HG03025 (cell line): ENCODE measurements at regions not wholly inside any gene's neighbourhood (a gene's known extent, or its start where the extent isn't known, plus 50 kb on each side); places are given as distances from the start of the nearest gene placed in this dataset.

Source experiments
- ATAC-seq: cut with Tn5 transposase; IDR thresholded peaks from one replicate; pipeline ENCODE4 v1.9.1; 2021; ENCODE audit warnings: mild to moderate bottlenecking, moderate library complexity; ENCODE audit not compliant: unreplicated experiment, low FRiP score

GRCh38 chr9:18018221-18018620 is 439.4 kb downstream of the SH3GL2 start:
- no peak for ATAC-seq

GRCh38 chr9:18018661-18019060 is 439.8 kb downstream of the SH3GL2 start:
- no peak for ATAC-seq

DNA sequence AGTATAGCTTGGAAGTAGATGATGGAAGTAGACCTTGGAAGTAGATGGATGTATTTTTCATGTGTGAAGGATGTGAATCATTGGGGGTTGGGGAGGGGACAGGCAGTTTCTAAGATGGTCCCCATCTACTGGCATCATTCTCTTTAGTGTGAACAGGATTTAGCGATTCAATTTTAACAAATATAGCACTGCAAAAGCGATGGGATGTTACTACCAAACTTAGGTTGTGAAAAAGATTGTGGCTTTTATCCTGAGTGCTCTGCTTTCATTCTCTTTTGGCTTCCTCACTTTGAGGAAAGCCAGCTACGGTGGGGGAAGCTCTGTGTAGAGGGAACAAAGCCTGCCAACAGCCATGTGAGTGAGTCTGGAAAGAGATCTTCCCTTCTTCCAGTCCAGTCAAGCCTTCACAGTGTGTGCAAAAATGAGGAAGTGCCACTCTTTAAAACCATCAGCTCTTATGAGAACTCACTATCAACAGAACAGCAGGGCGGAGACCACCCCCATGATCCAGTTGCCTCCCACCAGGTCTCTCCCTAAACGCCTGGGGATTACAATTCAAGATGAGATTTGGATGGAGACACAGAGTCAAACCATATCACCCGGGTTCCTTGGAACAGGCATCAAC is 441.4 kb downstream of the SH3GL2 start:
- no peak for ATAC-seq

- ATAC-seq: no peak
Observed at GRCh38 chr9:18022642-18023041, 443.8 kb downstream of the SH3GL2 start.

DNA sequence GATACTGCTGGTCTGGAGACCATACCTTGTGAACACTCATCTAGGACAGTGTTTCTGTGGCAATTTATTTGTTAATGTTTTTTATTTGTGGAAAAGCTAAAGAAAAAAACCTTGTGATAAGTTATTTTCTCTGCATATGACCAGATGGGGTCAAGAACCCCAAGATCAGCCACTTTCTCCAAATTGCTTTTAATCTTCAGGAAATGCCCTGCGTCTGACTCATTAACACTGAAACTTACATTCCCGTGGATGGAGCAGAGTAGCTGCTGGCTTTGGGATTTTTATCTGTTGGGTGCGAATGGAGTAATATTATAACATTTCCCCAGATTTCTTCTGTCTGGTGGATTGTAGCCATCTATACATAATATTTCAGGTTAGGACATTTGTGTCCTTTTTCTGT is 444.5 kb downstream of the SH3GL2 start:
- ATAC-seq: no peak

DNA sequence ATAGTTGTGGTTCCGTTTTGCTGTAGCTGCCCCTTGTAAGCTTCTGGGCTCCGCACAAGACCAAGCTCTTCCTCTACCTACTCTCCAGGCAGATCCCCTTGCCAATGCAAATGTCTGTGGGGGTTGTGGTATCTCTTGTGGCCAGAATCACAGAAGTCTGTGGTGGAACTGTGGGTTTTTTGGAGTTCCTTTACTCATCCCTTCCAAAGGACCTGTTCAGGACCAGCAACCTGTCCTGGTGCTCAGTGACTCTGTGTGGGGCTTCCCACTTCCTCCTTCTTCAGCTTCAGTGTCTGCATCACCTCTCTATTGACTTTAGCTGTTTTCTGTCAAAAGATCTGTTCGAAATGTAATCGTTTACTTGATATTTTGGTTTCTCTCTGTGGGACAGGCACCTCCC is 441.3 kb upstream of the ADAMTSL1 start:
- ATAC-seq: no peak

GRCh38 chr9:18036422-18037187 is 437.3 kb upstream of the ADAMTSL1 start:
- ATAC-seq: no peak

DNA sequence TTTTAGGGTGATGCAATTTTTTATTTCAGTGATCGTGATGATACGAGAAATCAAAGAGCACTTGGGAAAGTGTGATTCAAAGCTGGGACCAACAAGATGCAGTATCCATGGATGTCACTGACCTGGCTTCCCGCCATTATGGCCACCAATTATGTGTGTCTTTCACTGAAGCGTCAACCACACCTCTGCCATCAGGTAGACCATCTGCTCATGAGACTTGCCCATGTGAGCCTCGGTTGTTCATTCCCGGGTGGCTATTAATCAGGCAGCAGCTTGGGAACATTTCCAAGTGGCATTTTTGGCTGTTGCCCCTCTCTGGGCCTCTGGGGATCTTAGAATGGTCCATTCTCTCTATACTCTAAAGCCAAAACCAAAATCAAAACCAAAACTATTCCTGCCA is 436.0 kb upstream of the ADAMTSL1 start:
- ATAC-seq: no peak

- ATAC-seq: no peak
Observed at GRCh38 chr9:18040327-18040726, 433.6 kb upstream of the ADAMTSL1 start.

DNA sequence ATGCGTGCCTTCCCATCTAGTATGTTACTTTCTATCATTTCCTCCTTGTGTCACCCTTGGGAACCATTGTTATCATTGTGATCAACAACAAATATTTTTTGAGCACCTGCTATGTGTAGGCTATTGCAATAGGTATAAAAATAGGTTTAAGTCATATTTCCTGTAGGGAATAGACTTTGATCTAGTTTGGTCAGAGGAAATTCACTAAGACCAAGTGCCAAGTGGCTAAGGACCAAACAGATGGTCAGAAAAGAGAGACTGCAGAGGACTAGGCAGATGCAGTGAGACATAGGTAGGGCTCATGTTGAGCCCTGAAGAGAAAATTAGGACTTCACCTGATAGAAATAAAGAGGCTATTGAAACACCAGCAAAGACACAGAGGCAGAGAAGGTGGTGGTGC is 430.0 kb upstream of the ADAMTSL1 start:
- ATAC-seq: no peak

GRCh38 chr9:18045326-18045725 is 428.6 kb upstream of the ADAMTSL1 start:
- ATAC-seq: no peak

DNA sequence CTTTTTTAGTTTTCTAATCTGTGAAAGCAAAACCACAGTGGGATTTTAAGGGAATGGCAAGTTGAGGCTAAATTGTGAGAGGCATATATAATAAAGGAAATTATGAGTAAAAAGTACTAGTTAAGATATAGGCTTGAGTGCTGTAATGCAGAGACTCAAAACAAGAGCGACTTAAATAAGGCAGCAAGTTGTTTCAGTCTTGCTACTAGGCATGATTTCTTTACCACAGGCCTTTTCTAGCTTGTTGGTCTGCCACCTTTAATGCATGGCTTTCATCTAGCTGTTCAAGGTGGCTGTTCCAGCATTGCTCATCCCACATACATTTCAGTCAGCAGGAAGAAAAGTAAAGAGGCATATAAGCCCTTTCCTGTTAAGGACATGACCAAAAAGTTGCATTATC is 427.9 kb upstream of the ADAMTSL1 start:
- no peak for ATAC-seq

GRCh38 chr9:18051638-18052037 is 422.3 kb upstream of the ADAMTSL1 start:
- ATAC-seq: no peak

DNA sequence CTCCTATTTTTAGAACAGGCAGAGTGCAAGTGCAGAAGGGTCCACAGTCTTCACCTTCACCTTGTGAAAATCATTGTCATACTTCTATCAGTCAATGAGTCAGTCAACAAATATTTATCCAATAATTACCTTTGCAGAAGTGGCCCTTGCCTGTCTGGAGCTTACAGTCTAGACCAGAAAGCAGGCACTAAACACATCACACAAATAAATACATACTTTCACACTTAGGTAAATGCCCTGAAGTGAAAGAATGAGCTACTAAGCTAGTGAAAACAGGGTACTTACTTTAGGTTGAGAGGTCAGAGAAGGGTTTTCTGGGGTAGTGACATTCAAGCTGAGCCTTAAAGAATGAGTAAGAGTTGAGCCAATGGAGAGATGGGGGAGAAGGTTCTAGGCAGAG is 421.9 kb upstream of the ADAMTSL1 start:
- no peak for ATAC-seq

DNA sequence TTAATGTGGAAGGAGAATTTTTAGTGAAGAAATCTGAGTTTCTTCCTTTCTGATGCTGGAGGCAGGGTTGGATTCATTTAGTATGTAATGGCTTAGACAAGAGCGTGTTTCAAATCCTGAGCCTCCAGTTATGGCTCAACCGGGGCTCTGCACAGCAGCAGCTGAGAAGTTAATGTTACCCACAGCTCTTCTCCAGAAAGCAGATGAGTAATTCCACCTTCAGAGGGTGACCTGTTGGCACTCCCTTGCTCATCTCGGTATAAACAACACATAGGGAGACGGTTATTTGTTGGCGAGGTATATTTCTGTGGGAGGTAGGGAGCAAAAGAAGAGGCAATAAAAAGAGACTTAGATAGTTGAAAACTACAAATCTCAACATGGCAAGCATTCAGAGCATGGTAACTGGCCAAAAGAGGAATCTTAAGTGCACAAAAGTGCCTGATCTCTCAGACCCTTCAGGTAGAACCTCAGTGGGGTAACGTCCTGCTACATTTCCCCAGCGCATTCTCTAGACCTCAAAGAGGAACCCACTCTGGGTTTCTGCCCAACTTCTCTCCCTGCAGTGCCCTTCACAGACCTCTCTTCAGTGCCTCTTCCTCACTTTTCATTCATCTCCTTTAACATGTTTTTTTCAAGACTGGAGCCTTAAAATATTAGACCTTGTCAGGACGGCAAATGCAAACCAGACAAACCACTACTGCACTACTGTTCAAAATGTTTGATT is 417.5 kb upstream of the ADAMTSL1 start:
- no peak for ATAC-seq

- peak; percentile 87 for ATAC-seq
Observed at GRCh38 chr9:18056993-18057369, 417.0 kb upstream of the ADAMTSL1 start.

GRCh38 chr9:18058564-18059442 is 415.1 kb upstream of the ADAMTSL1 start:
- ATAC-seq: no peak

DNA sequence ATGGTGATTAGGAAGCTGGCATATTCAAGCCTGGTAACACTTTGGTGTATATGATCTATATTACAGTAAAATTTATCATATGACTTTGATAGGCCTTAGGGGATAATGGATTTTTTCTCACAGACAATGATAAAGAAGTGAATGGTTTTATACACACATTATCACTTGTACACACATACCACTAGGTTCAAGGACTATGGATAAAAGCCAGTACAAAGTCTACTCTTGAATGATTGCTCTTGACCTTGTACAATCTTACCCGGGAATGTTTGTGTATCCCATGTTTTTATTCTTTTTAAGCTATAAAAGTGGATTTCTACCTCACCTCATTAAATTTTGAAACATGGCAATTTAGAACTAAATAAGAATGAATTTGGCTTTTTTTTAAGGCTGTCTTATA is 414.5 kb upstream of the ADAMTSL1 start:
- no peak for ATAC-seq

DNA sequence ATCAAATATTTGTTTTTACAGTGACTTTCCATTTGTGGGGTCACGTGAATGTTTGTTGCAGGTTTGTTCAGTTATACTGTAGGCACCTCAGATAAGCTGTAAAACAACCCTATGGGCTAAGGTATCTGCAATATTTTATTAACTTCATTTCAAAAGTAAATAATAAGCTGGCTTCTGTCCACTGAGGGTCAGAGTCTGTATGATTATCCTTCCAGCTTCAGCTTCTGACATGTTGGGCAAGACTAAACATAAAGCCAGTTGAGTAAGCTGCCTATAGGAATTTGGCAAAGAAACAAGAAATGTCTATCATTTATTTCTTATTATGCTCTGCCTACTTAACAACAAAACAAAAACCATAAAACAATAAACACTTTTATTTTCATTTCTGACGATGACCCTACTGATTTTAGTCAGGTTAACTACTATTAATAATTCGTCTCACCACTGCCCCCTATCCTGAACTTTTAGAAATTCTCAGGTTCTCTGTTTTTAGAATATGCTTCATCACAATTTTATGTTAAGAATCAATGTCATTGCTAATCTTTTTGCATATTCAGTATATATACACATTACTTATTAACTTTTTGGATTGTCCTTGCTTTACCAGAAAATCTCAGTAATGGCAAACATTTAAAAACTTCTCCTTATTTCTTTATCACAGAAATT is 413.6 kb upstream of the ADAMTSL1 start:
- no peak for ATAC-seq

GRCh38 chr9:18061332-18061731 is 412.6 kb upstream of the ADAMTSL1 start:
- no peak for ATAC-seq
